Right lobe of liver (tissue), 6 donors: ENCODE measurements at regions not wholly inside any gene's neighbourhood (a gene's known extent, or its start where the extent isn't known, plus 50 kb on each side); places are given as distances from the start of the nearest gene placed in this dataset.
"Not testable (repeated sequence)": the region's sequence is repeated elsewhere in the genome, so short reads cannot be mapped to it uniquely, and the experiment has no call there.

Source experiments
- ATAC-seq, 4 donors: fragments of 200-7000 bp; cut with Tn5 transposase; one replicate each; pipeline ENCODE4 v1.9.1; 2020; ENCODE audit warnings: mild to moderate bottlenecking in 4 of 4, moderate library complexity in 4 of 4
- DNase-seq, 3 donors: peaks; one replicate each; pipeline ENCODE4 v3.0.0-alpha.2; 2020
- H3K27ac ChIP-seq, 3 donors: fragments of 200-600 bp; one replicate each; pipeline ENCODE4 v1.8.0; 2022
- H3K27me3 ChIP-seq, 2 donors: fragments of 200-600 bp; one replicate each; pipeline ENCODE4 v1.8.0; 2022
- H3K36me3 ChIP-seq, 4 donors: fragments of 200-600 bp; sonication (generic) in 1 of 4; one replicate each; pipeline versions ENCODE4 v1.5.1 to v1.8.0; 2017 to 2022; ENCODE audit warnings: control low read depth in 1 of 4
- H3K4me1 ChIP-seq, 4 donors: fragments of 200-600 bp; sonication (generic) in 1 of 4; one replicate each; pipeline versions ENCODE4 v1.5.1 to v1.8.0; 2017 to 2022; ENCODE audit warnings: control low read depth in 1 of 4
- H3K4me3 ChIP-seq, 3 donors: fragments of 200-600 bp; one replicate each; pipeline ENCODE4 v1.8.0; 2022
- H3K9me3 ChIP-seq, 4 donors: fragments of 200-600 bp; sonication (generic) in 1 of 4; one replicate each; pipeline versions ENCODE4 v1.5.1 to v1.8.0; 2017 to 2022; ENCODE audit warnings: control low read depth in 1 of 4
- POLR2A ChIP-seq: fragments of 450-650 bp; IDR thresholded peaks from one replicate; pipeline ENCODE4 v1.6.1; 2017; ENCODE audit warnings: antibody characterized with exemption, mild to moderate bottlenecking
- WGBS: methylation state at CpG from one replicate; pipeline ENCODE4 v1.1.6; 2018; ENCODE audit warnings: low coverage, low lambda C conversion rate; ENCODE audit not compliant: insufficient coverage; ENCODE audit errors: missing lambda C conversion rate; 5-methylcytosine and 5-hydroxymethylcytosine counted together
- intact Hi-C, 2 donors: fragments of 100-400 bp; cut with DNase I; formaldehyde crosslinking; loops; one replicate each; pipeline versions ENCODE4 v1.11.2 to v1.14.1; 2022
- TF ChIP-seq, protein P1 (sequence below), 4 donors: fragments of 200-600 bp in 3 of 4; fragments of 450-650 bp in 1 of 4; IDR thresholded peaks; one replicate each; pipeline versions ENCODE4 v1.5.1 to v1.8.0; 2016 to 2022; ENCODE audit warnings: antibody characterized with exemption in 4 of 4, mild to moderate bottlenecking in 2 of 4
- donor health status: DM: no; HTN: yes; CAD: no.
- donor health status: DM: no; HTN: no; CAD: no.
- donor health status: DM: no; HTN: no; CAD: no.
- donor health status: DM: no; HTN: yes; CAD: no.
- donor health status: DM: no; HTN: yes; CAD: no.

DNA sequence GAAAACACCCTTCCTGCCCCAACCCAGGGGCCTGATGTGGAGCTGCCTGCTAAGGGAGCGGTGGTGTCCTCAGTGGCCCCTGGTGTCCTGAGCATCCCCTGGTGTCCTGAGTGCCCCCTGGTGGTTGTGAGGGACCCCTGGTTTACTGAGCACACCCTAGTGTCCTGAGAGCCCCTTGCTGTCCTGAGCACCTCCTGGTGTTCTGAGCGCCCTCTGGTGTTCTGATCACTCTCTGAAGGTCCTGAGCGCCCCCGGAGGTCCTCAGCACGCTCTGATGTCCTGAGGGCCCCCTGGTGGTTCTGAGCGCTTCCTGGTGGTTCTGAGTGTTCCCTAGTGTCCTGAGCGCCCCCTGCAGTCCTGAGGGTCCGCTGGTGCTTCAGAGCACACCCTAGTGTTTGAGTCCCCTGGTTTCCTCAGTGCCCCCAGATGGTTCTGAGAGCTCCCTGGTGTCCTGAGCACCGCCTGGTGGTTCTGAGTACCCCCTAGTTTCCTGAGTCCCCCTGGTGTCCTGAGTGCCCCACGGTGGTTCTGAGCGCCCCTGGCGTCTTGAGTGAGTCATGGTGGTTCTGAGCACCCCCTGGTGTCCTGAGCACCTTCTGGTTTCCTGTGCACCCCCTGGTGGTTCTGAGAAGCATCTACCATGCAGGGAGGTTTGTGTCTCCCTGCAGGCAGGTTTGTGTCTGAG is 1004.2 kb downstream of the TMEM121 start:
- H3K27ac ChIP-seq, result no peak overlapping the region
- no peaks in the 10 kb centered on the region for H3K36me3 ChIP-seq
- TF ChIP-seq POLR2A, result no peak
- TF ChIP-seq, protein P1, sequence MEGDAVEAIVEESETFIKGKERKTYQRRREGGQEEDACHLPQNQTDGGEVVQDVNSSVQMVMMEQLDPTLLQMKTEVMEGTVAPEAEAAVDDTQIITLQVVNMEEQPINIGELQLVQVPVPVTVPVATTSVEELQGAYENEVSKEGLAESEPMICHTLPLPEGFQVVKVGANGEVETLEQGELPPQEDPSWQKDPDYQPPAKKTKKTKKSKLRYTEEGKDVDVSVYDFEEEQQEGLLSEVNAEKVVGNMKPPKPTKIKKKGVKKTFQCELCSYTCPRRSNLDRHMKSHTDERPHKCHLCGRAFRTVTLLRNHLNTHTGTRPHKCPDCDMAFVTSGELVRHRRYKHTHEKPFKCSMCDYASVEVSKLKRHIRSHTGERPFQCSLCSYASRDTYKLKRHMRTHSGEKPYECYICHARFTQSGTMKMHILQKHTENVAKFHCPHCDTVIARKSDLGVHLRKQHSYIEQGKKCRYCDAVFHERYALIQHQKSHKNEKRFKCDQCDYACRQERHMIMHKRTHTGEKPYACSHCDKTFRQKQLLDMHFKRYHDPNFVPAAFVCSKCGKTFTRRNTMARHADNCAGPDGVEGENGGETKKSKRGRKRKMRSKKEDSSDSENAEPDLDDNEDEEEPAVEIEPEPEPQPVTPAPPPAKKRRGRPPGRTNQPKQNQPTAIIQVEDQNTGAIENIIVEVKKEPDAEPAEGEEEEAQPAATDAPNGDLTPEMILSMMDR (IDR thresholded peaks at IDR 0.05), result no peak
- no peaks in the 10 kb centered on the region for H3K9me3 ChIP-seq
- WGBS, result 60% methylated on average over 1 of the region's 12 CpGs
- DNase-seq (no peak), ATAC-seq (peak in 1 of 4 donors; percentile 40)
- H3K4me3 ChIP-seq, result no peak overlapping the region
- intact Hi-C loops, result no loop called here
- H3K27me3 ChIP-seq, result no peaks in the 10 kb centered on the region
- no peaks in the 10 kb centered on the region for H3K4me1 ChIP-seq

DNA sequence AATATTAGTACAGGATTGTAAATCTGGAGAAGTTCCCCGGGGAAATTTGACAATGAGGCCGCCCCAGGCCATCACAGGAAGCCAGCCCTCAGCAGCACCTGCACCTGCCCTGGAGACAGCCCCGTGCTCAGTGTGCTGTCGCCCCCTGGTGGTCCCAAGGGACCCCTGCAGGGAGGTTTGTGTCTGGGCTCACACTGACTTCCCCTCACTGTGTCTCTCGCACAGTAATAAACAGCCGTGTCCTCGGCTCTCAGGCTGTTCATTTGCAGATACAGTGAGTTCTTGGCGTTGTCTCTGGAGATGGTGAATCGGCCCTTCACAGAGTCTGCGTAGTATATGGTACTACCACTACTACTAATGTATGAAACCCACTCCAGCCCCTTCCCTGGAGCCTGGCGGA is 1011.2 kb downstream of the TMEM121 start:
- ATAC-seq, DNase-seq, H3K36me3 ChIP-seq, H3K9me3 ChIP-seq, H3K27ac ChIP-seq, H3K4me3 ChIP-seq, intact Hi-C loops, H3K27me3 ChIP-seq, H3K4me1 ChIP-seq: not testable (repeated sequence)
- TF ChIP-seq, protein P1 (IDR thresholded peaks at IDR 0.05), result peak in 2 of 4 donors; percentile 28 to 55
- WGBS, result 6% methylated on average over 2 of the region's 11 CpGs

DNA sequence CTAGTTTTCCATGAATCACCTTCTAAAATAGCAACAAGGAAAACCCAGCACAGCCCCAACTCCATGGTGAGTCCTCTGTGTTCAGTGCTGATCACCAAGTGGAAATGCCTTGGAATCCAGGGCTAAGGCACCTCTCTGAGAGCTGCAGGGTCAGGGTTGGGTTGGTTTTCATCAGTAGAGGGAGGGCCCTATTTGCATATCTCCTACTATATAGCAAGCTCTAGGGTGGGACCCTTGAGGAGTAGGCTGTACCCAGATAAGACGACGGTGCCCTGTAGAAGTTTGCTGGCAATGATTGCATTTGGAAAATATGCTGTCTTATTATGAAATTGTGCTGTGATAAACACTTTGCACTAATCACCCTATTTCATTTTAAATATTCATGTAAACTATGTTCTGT is 1011.8 kb downstream of the TMEM121 start:
- ATAC-seq (no peak), DNase-seq (no peak)
- no peak overlapping the region for H3K27ac ChIP-seq
- no peaks in the 10 kb centered on the region for H3K36me3 ChIP-seq
- H3K4me1 ChIP-seq, result no peaks in the 10 kb centered on the region
- TF ChIP-seq, protein P1 (IDR thresholded peaks at IDR 0.05), result no peak
- no peak for TF ChIP-seq POLR2A
- 83% methylated on average over 2 of the region's 2 CpGs for WGBS
- no peak overlapping the region for H3K4me3 ChIP-seq
- no peaks in the 10 kb centered on the region for H3K9me3 ChIP-seq
- H3K27me3 ChIP-seq, result no peaks in the 10 kb centered on the region
- intact Hi-C loops, result no loop called here

DNA sequence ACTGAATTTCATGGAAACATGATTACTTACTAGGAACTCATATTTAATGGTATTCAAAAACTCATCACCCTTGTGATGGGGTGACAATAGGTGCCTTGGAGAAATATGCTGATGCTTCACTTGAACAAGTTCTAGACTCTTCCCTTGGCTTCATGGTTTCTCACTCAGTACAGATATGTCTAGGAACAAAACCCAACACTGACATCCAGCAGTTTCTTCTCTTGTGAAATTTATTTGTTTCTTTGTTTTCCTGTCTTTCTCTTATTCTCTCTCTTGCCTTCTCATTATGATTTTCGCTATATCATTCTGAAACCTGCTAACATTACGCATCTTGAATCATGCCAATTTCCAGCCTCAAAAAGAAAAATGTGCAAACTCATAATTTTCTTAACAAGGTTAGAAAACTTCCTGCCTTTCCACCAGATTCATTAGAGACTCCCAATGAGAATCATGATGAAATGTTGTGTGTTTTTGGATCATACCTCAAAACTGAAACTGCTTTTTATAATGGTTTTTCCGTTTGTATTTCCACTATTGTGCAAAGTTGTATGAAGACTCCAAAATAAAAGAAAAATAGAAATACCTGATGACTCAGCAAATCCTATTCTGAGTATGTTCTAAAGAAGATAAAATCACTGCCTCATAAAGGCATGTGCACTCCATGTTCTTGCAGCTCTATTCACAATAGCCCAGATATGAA is 1021.5 kb downstream of the TMEM121 start:
- DNase-seq, result no peak
- 22% methylated on average over 3 of the region's 3 CpGs for WGBS
- no peaks in the 10 kb centered on the region for H3K27me3 ChIP-seq
- H3K27ac ChIP-seq, result no peak overlapping the region
- no peak for ATAC-seq
- no peaks in the 10 kb centered on the region for H3K9me3 ChIP-seq
- no peaks in the 10 kb centered on the region for H3K36me3 ChIP-seq
- intact Hi-C loops, result no loop called here
- no peaks in the 10 kb centered on the region for H3K4me1 ChIP-seq
- no peak overlapping the region for H3K4me3 ChIP-seq
- no peak for TF ChIP-seq POLR2A
- TF ChIP-seq, protein P1 (IDR thresholded peaks at IDR 0.05), result no peak
